ENCODE measurements at regions not wholly inside any gene's neighbourhood (a gene's known extent, or its start where the extent isn't known, plus 50 kb on each side); places are given as distances from the start of the nearest gene placed in this dataset.

DNA sequence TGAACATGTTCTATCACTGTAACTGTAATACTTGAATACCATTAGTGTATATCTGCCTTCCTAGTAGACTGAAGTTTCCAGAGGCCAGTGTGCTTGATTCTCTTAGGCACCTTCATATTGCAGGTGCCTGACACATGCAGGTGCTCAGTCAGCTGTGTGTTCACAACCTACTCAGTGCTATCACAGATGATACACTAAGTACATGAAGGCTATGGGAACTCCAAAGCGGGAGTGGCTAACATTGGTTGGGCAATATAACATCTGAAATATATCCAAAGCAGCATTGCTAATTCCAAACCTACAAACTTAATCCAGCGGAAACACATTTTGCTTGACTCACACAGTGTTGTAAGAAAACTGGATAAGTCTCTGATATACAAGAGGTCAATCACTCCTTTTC, 539.3 kb upstream of the ISX start:
- no TSS peak for BruUV-seq (replicated peaks)
- DNase-seq (ENCODE audit: low read depth, low spot score) = no peak
- FAIRE-seq = no peak

DNA sequence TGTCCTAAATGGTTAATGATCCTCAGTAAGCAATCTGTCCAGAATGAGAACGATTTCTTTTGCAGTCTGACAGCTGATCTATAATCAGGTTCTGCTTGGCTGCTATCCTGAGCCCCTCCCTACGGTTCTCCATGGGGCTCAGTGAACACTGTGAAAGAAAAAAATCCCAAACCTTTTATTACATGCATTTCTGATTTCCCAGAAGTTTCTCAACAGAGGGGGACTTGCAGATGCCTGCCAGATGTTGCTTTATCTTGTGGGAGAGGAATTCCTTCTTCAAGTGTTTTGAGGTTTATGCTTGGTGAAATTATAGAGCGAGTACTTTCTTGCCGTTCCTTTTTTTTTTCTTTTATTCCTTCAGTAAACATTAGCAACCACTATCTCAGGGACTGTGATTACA, 531.9 kb upstream of the ISX start:
- POLR2A ChIA-PET = no interaction called here
- BruUV-seq (replicated peaks) = no TSS peak
- Histone ChIP-seq H3K79me2 (ENCODE audit: control insufficient read depth, insufficient read depth, low read length) (no peaks in the 10 kb centered on the region), H3K9me1 (replicated peaks; ENCODE audit: control insufficient read depth, extremely low read depth, insufficient read depth, low read length) (no peaks in the 10 kb centered on the region), H3K4me3 (replicated peaks in 1 of 3; ENCODE audit: insufficient read depth in 1 of 3, low read depth in 1 of 3, low read length in 3 of 3) (no peak overlapping the region), H3K27ac (ENCODE audit: insufficient read depth, low read depth, low read length) (no peak overlapping the region), H3K4me2 (ENCODE audit: insufficient read depth, low read length) (no peak overlapping the region), H3K9me3 (replicated peaks; ENCODE audit: control insufficient read depth, insufficient read depth, low read length) (peaks cover 9% of the 10 kb centered on the region), H2AFZ (ENCODE audit: low read depth, low read length) (no peak overlapping the region), H3K36me3 (ENCODE audit: control insufficient read depth in 2 of 2, extremely low read depth in 1 of 2, insufficient read depth in 2 of 2, low read length in 2 of 2) (no peaks in the 10 kb centered on the region), H3K9ac (replicated peaks; ENCODE audit: extremely low read depth, insufficient read depth, low read length) (no peak overlapping the region), H3K27me3 (ENCODE audit: control insufficient read depth in 2 of 2, insufficient read depth in 2 of 2, low read length in 2 of 2) (no peaks in the 10 kb centered on the region), H4K20me1 (replicated peaks; ENCODE audit: control insufficient read depth, extremely low read depth, insufficient read depth, low read length) (no peaks in the 10 kb centered on the region), H3K4me1 (ENCODE audit: control insufficient read depth, extremely low read depth, insufficient read depth, low read length) (no peaks in the 10 kb centered on the region)
- CTCF ChIA-PET = no interaction called here
- FAIRE-seq (no peak), DNase-seq (ENCODE audit: low read depth, low spot score) (no peak)
- intact Hi-C loops (cut with micrococcal nuclease) = no loop called here
- dilution Hi-C loops (cut with MboI; ENCODE audit: extremely low pct_ligation_motif_present, low sequenced_read_pairs) = no loop called here
- TF ChIP-seq, protein P1, sequence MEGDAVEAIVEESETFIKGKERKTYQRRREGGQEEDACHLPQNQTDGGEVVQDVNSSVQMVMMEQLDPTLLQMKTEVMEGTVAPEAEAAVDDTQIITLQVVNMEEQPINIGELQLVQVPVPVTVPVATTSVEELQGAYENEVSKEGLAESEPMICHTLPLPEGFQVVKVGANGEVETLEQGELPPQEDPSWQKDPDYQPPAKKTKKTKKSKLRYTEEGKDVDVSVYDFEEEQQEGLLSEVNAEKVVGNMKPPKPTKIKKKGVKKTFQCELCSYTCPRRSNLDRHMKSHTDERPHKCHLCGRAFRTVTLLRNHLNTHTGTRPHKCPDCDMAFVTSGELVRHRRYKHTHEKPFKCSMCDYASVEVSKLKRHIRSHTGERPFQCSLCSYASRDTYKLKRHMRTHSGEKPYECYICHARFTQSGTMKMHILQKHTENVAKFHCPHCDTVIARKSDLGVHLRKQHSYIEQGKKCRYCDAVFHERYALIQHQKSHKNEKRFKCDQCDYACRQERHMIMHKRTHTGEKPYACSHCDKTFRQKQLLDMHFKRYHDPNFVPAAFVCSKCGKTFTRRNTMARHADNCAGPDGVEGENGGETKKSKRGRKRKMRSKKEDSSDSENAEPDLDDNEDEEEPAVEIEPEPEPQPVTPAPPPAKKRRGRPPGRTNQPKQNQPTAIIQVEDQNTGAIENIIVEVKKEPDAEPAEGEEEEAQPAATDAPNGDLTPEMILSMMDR (IDR thresholded peaks at IDR 0.05; ENCODE audit: extremely low read depth in 1 of 2, insufficient read depth in 1 of 2, low read depth in 1 of 2, low read length in 2 of 2) = no peak
- TF ChIP-seq MYC (IDR thresholded peaks at IDR 0.05; ENCODE audit: low read depth, low read length) = no peak
- TF ChIP-seq, protein P2, sequence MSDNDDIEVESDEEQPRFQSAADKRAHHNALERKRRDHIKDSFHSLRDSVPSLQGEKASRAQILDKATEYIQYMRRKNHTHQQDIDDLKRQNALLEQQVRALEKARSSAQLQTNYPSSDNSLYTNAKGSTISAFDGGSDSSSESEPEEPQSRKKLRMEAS (IDR thresholded peaks at IDR 0.05; ENCODE audit: insufficient read depth, insufficient read length) = no peak
- no peak for TF ChIP-seq JUN (IDR thresholded peaks at IDR 0.05; ENCODE audit: borderline replicate concordance, insufficient read depth, insufficient read length, low read depth)
- TF ChIP-seq POLR2A (IDR thresholded peaks at IDR 0.05; ENCODE audit: low read depth, low read length) = no peak
- TF ChIP-seq EZH2 (IDR thresholded peaks at IDR 0.05; ENCODE audit: borderline replicate concordance, low read depth, low read length, severe bottlenecking) = no peak
- no peak for TF ChIP-seq GATA2 (IDR thresholded peaks at IDR 0.05; ENCODE audit: insufficient read depth, insufficient read length, low read depth, low read length)
- no peak for TF ChIP-seq POLR2AphosphoS5 (IDR thresholded peaks at IDR 0.05; ENCODE audit: insufficient read depth, low read depth, low read length)
- TF ChIP-seq FOS (IDR thresholded peaks at IDR 0.05; ENCODE audit: borderline replicate concordance, insufficient read depth, low read length) = no peak

More for the DNA sequence above, 539.3 kb upstream of the ISX start:
- CTCF ChIA-PET = no interaction called here
- H3K9me3 ChIP-seq (replicated peaks; ENCODE audit: control insufficient read depth, insufficient read depth, low read length) = peaks cover 6% of the 10 kb centered on the region
- H3K79me2 ChIP-seq (ENCODE audit: control insufficient read depth, insufficient read depth, low read length) = no peaks in the 10 kb centered on the region
- TF ChIP-seq FOS (IDR thresholded peaks at IDR 0.05; ENCODE audit: borderline replicate concordance, insufficient read depth, low read length) (no peak), JUN (IDR thresholded peaks at IDR 0.05; ENCODE audit: borderline replicate concordance, insufficient read depth, insufficient read length, low read depth) (no peak), MYC (IDR thresholded peaks at IDR 0.05; ENCODE audit: low read depth, low read length) (no peak)
- TF ChIP-seq, protein P1 (IDR thresholded peaks at IDR 0.05; ENCODE audit: extremely low read depth in 1 of 2, insufficient read depth in 1 of 2, low read depth in 1 of 2, low read length in 2 of 2) = no peak
- no peaks in the 10 kb centered on the region for H3K36me3 ChIP-seq (ENCODE audit: control insufficient read depth in 2 of 2, extremely low read depth in 1 of 2, insufficient read depth in 2 of 2, low read length in 2 of 2)
- POLR2A ChIA-PET = no interaction called here
- H3K9ac ChIP-seq (replicated peaks; ENCODE audit: extremely low read depth, insufficient read depth, low read length) = no peak overlapping the region
- intact Hi-C loops (cut with micrococcal nuclease) (no loop called here), dilution Hi-C loops (cut with MboI; ENCODE audit: extremely low pct_ligation_motif_present, low sequenced_read_pairs) (no loop called here)
- no peak overlapping the region for H2AFZ ChIP-seq (ENCODE audit: low read depth, low read length)
- H3K27me3 ChIP-seq (ENCODE audit: control insufficient read depth in 2 of 2, insufficient read depth in 2 of 2, low read length in 2 of 2) = no peaks in the 10 kb centered on the region
- no peaks in the 10 kb centered on the region for H4K20me1 ChIP-seq (replicated peaks; ENCODE audit: control insufficient read depth, extremely low read depth, insufficient read depth, low read length)
- no peaks in the 10 kb centered on the region for H3K4me1 ChIP-seq (ENCODE audit: control insufficient read depth, extremely low read depth, insufficient read depth, low read length)
- H3K27ac ChIP-seq (ENCODE audit: insufficient read depth, low read depth, low read length) = no peak overlapping the region
- no peak overlapping the region for H3K4me2 ChIP-seq (ENCODE audit: insufficient read depth, low read length)
- H3K9me1 ChIP-seq (replicated peaks; ENCODE audit: control insufficient read depth, extremely low read depth, insufficient read depth, low read length) = no peaks in the 10 kb centered on the region
- no peak overlapping the region for H3K4me3 ChIP-seq (replicated peaks in 1 of 3; ENCODE audit: insufficient read depth in 1 of 3, low read depth in 1 of 3, low read length in 3 of 3)

All from endothelial cell of umbilical vein (primary cell).